HG02798 (cell line): ENCODE measurements at regions not wholly inside any gene's neighbourhood (a gene's known extent, or its start where the extent isn't known, plus 50 kb on each side); places are given as distances from the start of the nearest gene placed in this dataset.
"Not testable (repeated sequence)": the region's sequence is repeated elsewhere in the genome, so short reads cannot be mapped to it uniquely, and the experiment has no call there.

Experiments used
- ATAC-seq: cut with Tn5 transposase; IDR thresholded peaks from one replicate; pipeline ENCODE4 v1.9.1; 2021; ENCODE audit warnings: mild to moderate bottlenecking; ENCODE audit not compliant: unreplicated experiment, poor library complexity

DNA sequence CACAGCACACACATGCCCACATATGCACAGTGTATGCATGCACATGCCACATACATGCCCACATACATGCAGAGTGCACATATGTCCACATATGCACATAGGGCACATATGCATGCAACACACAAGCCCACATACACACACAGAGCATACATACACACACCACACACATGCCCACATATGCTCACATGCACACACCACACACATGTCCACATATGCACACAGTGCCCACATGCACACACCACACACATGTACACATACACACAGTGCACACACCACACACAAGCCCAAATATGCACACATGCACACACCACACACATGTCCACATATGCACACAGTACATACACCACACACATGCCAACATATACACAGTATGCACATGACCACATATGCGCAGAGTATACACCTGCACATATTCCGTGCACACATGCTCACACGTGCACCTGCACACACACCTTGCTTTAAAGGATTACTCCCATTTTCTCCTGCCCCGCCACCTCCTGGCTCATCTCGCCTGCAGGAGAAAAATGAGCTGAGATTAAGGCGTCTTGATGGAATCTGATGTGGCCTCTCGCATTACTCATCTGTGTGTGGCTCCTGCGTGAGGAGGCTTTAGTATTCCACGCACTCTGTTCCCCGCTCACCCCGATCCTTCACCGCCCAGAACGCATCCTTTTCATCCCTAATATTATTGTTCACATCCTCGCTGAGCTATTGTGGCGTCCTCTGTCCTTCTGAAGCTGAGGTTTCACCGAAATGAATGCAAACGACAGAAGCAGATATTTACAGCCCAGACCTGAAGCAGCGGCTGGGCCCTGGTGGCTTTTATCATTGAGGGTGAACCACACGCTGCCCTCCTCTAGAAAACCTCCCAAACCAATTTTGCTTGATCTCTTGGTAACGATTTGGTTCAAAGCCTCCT is 182.7 kb downstream of the OLFM1 start:
- no peak for ATAC-seq

DNA sequence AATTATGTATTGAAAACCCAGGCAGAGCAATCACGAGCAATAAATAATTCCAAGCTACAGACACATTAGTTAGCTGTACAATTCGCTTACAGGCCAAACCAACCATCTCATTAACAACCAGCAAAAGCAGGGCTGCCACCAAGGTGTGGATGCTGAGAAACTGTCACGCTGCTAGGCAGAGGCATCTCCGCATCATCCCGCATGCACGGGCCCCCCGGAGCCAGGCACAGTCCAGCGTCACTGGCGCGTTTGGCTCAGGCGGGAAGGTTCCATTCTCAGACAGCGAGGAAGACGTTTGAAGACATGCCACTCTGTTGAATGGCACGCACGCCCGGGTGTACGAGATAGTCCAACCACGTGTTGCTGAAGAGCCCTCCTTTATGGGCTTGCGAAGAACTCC is 184.0 kb downstream of the OLFM1 start:
- ATAC-seq, result no peak

DNA sequence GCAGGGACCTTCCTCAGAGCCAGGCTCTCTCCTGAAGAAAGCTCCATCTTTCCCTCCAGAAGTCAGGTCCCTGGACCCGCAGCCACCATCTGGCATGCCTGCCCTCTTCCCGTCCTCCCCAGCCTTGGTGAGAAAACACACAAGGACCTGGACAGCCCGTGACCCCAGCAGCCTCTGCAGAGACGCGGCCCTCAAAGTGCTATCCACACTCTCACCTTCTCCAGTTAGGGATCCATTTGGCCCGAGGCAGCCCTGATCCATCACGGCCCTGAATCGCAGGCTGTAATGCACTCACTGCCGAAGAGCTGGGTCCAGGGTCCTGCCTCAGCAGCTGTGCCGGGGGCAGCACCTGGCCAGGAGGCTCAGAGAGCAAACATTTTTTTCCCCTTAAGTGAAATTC is 185.1 kb downstream of the OLFM1 start:
- no peak for ATAC-seq

DNA sequence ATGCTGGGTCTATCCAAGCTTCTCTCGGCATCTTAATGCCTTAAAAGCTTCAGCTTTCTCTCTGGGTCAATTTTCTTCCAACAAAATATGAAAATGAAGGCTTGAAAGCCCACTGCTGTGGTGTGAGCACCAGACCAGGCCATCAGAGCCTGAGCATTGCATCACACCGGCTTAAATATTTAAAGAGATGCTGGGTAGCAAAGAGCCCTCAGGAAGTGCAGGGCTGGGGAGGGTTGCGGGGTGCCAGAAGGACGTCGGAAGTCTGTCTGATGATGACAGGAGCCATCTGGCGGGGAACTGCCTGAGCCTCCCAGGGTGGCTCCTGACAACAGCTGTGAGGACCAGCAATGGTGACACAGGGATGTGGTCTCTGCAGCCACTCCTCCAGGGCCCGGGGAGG is 185.5 kb downstream of the OLFM1 start:
- no peak for ATAC-seq

GRCh38 chr9:135275163-135275562 is 187.7 kb downstream of the OLFM1 start:
- ATAC-seq, result no peak

- no peak for ATAC-seq
These were observed 188.3 kb downstream of the OLFM1 start for GRCh38 chr9:135275571-135276289.

DNA sequence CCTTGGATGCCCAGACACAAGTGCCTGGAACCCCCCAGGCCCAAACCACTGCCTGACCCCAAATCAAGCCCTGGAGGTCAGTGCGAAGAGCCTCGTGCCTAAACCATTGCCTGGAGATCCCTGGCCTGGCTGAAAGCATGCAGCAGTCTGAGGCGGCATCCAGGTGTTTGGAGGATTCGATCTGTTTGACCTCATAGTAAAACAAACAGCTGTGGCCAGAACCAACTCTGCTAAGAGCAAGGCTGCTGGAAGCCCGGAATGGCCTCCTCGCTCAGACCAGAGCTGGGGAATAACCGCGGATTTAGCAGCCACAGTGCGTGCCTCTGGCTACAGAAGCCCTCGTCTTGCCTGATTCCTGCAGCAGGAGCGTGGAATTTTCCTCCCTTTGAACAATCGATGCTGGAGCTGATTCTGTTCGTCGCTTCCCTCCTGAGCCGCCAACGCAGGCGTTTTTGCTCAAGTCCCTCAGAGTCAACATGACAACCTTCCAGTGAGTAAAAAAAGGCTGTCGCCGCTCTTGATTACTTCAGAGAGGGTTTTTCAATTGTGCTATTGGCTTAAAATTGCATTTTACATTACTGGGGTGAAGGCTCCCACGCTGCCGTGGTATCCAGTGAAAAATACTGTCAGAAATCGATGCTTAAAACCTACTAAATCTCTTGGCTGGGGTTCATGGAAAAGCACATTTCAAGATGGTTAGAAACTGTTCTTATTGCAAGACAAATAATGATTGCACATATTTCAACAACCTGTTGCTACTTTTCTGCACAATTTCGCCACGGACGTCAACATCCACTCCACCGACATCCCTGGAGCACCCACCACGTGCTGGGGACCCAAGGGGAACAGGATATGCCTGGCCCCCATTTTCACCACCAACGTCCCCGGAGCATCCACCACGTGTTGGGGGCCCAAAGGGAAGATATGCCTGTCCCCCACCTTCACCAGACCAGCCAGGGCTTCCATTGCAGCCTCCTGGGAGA is 190.0 kb downstream of the OLFM1 start:
- no peak for ATAC-seq

DNA sequence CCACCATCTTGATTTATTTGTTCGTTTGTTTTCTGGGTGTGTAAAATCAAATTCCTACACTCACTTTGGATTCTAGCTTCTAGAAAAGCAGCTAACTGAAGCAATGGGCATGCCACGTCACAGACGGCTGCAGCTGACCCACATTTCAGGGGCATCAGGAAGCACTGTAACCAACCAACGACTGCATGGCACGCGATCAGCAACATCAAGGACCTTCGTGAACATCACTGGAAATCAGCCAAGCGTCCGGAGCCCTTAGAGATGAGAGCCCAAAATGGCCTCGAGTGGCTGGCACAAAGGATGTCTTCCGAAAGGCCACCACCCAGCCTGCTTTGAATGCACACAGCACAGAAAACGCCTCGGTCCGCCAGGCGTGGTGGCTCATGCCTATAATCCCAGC is 191.1 kb downstream of the OLFM1 start:
- no peak for ATAC-seq

DNA sequence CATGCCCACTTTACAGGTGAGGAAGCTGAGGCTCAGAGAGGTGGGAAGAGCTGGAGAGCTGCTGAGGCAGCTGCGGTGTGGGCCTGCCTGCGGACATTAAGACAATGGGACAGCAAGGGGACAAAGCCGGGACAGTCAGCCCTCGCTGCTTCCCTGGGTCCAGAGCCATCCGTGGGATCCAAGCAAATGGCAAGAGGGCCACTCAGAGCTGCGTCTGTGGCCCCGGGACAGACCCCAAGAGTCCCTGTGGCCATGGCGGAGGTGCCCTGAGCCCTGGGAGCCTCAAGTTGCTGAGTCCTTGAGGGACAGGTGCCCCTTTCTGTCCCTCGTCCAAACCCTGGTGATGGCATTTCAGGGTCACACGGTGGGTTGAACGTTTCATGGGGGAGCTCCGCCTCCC is 191.9 kb downstream of the OLFM1 start:
- ATAC-seq, result no peak

DNA sequence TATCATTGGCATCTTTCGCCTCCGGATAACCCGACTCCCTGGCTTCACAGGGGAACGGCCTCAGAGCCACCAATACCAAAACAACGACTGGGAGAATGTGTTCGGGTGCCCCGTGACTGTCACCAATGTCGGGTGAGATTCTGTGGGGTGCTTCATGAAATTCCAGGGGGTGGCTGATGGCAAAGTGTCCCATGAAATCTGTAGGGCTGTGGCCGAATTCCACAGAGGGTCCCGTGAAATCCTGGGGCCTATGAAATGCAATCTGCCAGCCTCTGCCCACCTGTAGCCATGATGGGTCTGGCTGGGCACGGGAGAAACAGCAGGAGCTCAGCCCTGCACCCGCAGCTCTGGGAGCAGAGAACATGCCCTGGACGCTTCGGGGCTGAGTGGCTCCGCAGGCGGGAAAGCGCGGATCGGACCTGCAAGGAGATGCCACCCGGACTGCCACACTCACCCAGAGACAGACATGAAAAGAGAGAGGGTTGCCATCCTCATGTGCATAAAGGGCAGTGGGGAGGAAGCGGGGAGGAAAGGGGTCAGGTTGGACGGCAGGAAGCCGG is 192.4 kb downstream of the OLFM1 start:
- no peak for ATAC-seq

DNA sequence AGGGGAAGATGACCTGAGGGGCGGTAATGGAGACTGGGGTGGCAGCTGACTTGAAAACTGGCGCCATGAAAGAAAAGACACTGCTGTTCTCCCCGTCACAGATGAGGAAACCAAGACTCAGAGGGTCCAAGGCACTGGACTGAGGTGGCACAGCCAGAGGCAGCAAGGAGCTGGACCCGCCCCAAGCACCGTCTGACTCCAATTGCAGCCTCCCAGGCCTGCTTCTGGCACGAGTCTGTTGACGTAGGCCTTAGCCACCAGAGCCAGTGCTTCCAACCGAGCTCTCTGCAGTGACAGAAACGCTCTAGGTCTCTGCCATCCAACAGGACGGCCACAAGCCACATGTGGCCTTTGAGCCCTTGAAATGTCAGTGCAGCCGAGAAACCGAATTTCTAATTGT is 193.2 kb downstream of the OLFM1 start:
- no peak for ATAC-seq

- ATAC-seq, result no peak
These were observed 193.7 kb downstream of the OLFM1 start for GRCh38 chr9:135281151-135281550.

GRCh38 chr9:135281791-135282737 is 194.6 kb downstream of the OLFM1 start:
- ATAC-seq, result no peak

- no peak for ATAC-seq
These were observed 195.3 kb downstream of the OLFM1 start for GRCh38 chr9:135282808-135283207.

- ATAC-seq, result no peak
These were observed 195.9 kb upstream of the PPP1R26 start for GRCh38 chr9:135283671-135284070.

- ATAC-seq, result no peak
These were observed 195.0 kb upstream of the PPP1R26 start for GRCh38 chr9:135284386-135285134.

DNA sequence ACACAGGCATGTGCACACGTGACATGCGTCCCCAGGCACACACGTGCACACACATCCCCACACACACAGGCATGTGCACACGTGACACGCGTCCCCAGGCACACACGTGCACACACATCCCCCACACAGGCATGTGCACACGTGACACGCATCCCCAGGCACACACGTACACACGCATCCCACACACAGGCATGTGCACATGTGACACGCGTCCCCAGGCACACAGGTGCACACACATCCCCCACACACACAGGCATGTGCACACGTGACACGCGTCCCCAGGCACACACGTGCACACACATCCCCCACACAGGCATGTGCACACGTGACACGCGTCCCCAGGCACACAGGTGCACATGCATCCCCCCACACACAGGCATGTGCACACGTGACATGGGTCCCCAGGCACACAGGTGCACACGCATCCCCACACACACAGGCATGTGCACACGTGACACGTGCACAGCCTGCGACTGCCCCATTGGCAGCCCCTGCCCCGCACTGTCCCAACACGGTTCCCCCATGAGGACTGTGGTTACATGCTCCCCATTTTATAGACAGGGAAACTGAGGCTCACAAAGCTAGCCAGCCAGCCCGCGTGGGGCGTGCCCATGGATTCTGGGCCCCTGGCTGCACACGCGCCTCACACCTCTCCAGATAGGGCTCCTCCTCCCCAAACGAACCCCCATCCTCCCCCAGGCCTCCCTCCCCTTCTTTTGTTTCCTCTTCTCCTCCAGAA is 193.2 kb upstream of the PPP1R26 start:
- ATAC-seq, result not testable (repeated sequence)

GRCh38 chr9:135286961-135287360 is 192.6 kb upstream of the PPP1R26 start:
- no peak for ATAC-seq
